Lower lobe of right lung (tissue), 2 donors: ENCODE measurements at regions not wholly inside any gene's neighbourhood (a gene's known extent, or its start where the extent isn't known, plus 50 kb on each side); places are given as distances from the start of the nearest gene placed in this dataset.
A peak's percentile ranks its signal among the peaks of the same experiment; 100 is the strongest.

Source experiments
- ATAC-seq, 2 donors: fragments of 200-7000 bp; cut with Tn5 transposase; one replicate each; pipeline ENCODE4 v1.9.1; 2020 to 2022; ENCODE audit warnings: mild to moderate bottlenecking in 2 of 2, moderate library complexity in 2 of 2
- DNase-seq: peaks from one replicate; pipeline ENCODE4 v3.0.0-alpha.2; 2020
- H3K27ac ChIP-seq: fragments of 200-600 bp; one replicate; pipeline ENCODE4 v1.8.0; 2022
- H3K27me3 ChIP-seq: fragments of 200-600 bp; one replicate; pipeline ENCODE4 v1.8.0; 2022; ENCODE audit warnings: low read depth
- H3K36me3 ChIP-seq: fragments of 200-600 bp; one replicate; pipeline ENCODE4 v1.8.0; 2022; ENCODE audit warnings: mild to moderate bottlenecking
- H3K4me1 ChIP-seq: fragments of 200-600 bp; one replicate; pipeline ENCODE4 v1.8.0; 2022
- H3K4me3 ChIP-seq: fragments of 200-600 bp; one replicate; pipeline ENCODE4 v1.8.0; 2022; ENCODE audit warnings: mild to moderate bottlenecking
- H3K9me3 ChIP-seq: fragments of 200-600 bp; one replicate; pipeline ENCODE4 v1.8.0; 2022
- intact Hi-C: fragments of 100-400 bp; cut with DNase I; formaldehyde crosslinking; loops from one replicate; pipeline ENCODE4 v1.11.0; 2022
- TF ChIP-seq, protein P1 (sequence below): fragments of 200-600 bp; IDR thresholded peaks from one replicate; pipeline ENCODE4 v1.8.0; 2022; ENCODE audit warnings: antibody characterized with exemption, mild to moderate bottlenecking
- donor health status: DM: no; HTN: yes; CAD: no; lungs with severe emphysema.

DNA sequence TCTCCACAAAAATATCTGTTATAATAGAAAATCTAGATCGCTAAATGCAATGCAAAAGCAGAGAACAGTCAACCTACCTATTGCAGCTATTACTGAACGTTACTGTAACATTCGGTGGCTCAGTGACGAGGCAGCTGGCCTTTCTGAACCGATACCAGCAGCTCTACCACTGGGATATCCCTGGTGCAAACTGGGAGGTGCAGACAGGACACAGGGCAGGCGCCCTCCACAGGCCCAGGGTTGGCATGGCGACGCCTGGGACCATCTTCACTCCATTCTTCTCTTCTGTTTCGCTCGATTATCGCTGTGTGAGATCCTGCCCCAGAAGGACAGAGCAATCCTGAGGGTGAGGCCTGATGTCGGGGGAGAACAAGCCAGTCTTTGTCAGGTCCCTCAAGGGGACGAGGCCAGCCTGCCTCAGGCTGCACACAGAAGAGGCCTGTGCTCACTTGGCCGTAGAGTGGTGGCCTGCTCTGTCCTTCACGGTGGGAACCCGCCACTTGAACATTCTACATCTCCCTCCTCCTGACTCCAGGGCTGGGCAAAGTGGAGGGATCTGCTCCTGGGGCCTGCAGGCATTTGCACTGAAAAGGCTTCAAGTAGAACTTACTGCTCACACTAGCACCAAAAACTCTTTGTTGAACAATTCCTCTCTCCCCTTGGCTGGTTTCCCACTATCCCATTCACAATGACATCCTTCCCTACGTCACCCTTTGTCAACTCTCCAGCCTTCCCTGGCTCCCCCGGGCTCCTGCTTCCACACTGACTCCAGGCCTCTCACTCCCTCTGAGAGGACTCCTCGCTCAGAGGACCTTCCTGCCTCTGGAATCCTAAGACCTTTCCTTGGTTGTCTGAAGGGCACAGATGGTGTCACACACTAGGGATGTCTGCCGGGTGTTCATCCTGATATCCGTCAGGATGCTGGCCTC lies 49.7 kb downstream of the CYRIA start:
- intact Hi-C loops, result loop anchor here (10.0 kb wide), 1 partner anchor 139 kb away; no protein-coding TSS in a partner anchor
- TF ChIP-seq, protein P1, sequence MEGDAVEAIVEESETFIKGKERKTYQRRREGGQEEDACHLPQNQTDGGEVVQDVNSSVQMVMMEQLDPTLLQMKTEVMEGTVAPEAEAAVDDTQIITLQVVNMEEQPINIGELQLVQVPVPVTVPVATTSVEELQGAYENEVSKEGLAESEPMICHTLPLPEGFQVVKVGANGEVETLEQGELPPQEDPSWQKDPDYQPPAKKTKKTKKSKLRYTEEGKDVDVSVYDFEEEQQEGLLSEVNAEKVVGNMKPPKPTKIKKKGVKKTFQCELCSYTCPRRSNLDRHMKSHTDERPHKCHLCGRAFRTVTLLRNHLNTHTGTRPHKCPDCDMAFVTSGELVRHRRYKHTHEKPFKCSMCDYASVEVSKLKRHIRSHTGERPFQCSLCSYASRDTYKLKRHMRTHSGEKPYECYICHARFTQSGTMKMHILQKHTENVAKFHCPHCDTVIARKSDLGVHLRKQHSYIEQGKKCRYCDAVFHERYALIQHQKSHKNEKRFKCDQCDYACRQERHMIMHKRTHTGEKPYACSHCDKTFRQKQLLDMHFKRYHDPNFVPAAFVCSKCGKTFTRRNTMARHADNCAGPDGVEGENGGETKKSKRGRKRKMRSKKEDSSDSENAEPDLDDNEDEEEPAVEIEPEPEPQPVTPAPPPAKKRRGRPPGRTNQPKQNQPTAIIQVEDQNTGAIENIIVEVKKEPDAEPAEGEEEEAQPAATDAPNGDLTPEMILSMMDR, result no peak
- H3K9me3 ChIP-seq, result no peaks in the 10 kb centered on the region
- H3K27me3 ChIP-seq, result no peaks in the 10 kb centered on the region
- H3K27ac ChIP-seq, result no peak overlapping the region
- H3K36me3 ChIP-seq, result peaks cover 22% of the 10 kb centered on the region
- no peak overlapping the region for H3K4me3 ChIP-seq
- peaks cover 50% of the 10 kb centered on the region for H3K4me1 ChIP-seq
- ATAC-seq (no peak), DNase-seq (no peak)

DNA sequence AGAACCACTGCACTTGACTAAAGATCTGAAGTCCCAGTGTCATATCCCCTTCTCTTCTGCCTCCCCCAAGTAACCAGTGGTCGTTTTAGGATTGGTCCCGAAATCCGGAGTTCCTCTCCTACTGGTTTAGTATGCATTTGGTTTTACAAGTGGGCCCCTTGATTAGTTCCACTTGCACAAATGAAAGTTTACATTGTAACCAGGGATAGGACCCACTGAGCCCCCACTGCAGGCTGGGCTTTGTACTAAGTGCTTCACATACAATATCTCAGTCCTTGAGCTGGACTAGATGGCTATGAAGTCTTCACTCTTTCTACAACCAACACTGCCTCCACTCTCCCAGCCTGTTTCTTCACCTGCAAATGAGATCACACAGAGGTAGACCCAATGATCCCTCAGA lies 50.4 kb downstream of the CYRIA start:
- Histone ChIP-seq H3K4me1 (peaks cover 47% of the 10 kb centered on the region), H3K4me3 (no peak overlapping the region), H3K36me3 (peaks cover 22% of the 10 kb centered on the region), H3K9me3 (no peaks in the 10 kb centered on the region), H3K27me3 (no peaks in the 10 kb centered on the region), H3K27ac (no peak overlapping the region)
- intact Hi-C loops, result loop anchor here (10.0 kb wide), 1 partner anchor 140 kb away; no protein-coding TSS in a partner anchor
- DNase-seq (no peak), ATAC-seq (no peak)
- TF ChIP-seq, protein P1, result no peak

DNA sequence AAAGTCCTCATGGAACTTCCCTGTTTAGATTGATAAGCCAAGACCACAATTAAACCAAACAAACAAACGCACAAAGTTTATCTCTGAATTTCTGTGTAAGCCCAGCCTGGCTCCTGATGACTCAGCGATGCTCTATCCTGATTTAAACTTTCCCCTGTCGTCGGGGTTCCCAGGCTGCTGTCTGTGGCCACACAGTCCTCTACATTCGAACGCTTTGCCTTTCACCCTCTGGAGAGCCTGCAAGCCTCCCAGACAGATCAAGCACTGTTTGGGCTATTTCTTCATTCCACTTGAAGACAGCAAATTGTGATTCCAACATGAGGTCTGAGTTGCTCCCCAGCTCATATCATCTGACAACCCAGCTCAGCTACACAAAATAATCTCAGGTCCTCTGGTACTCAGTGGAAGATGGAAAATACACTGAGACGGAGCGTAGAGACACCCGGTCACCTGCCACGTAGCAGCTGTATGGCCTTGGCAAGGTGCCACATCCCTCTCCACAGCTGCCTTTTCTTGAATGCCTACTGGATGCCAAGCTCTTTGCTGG lies 51.2 kb downstream of the CYRIA start:
- ATAC-seq, result no peak
- Histone ChIP-seq H3K4me3 (no peak overlapping the region), H3K36me3 (peaks cover 16% of the 10 kb centered on the region), H3K27ac (peak overlapping the region; percentile 13), H3K27me3 (no peaks in the 10 kb centered on the region), H3K4me1 (peaks cover 47% of the 10 kb centered on the region), H3K9me3 (no peaks in the 10 kb centered on the region)
- intact Hi-C loops, result loop anchor here (10.0 kb wide), 1 partner anchor 140 kb away; no protein-coding TSS in a partner anchor
- TF ChIP-seq, protein P1, result no peak
- DNase-seq, result no peak

DNA sequence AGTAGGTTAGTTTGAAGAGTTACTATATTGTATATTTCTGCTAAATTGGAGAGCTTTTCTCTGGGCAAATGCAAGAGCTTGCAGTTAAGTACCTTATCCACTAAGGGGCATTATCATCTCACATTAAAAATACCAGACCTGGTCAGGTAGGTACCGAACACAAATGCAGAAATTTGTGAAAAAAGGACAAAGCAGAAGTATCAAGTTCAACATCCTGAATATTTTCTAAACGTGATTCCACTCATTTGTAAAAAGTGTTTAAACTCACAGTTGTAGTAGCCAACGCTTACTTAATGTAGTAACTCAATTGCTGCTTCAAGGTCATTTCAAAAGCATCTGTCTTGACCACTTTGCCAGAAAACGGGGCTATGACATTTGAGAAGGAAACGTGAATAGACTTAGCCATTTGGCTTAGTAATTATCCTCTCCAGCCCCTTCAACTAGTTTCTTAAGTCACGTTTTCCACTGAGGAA lies 52.1 kb downstream of the CYRIA start:
- ATAC-seq (no peak), DNase-seq (no peak)
- H3K27me3 ChIP-seq, result no peaks in the 10 kb centered on the region
- TF ChIP-seq, protein P1, result peak; percentile 40
- no peak overlapping the region for H3K27ac ChIP-seq
- H3K9me3 ChIP-seq, result no peaks in the 10 kb centered on the region
- H3K36me3 ChIP-seq, result peaks cover 8% of the 10 kb centered on the region
- H3K4me3 ChIP-seq, result no peak overlapping the region
- intact Hi-C loops, result loop anchor here (10.0 kb wide), 1 partner anchor 141 kb away; no protein-coding TSS in a partner anchor
- H3K4me1 ChIP-seq, result peaks cover 56% of the 10 kb centered on the region

DNA sequence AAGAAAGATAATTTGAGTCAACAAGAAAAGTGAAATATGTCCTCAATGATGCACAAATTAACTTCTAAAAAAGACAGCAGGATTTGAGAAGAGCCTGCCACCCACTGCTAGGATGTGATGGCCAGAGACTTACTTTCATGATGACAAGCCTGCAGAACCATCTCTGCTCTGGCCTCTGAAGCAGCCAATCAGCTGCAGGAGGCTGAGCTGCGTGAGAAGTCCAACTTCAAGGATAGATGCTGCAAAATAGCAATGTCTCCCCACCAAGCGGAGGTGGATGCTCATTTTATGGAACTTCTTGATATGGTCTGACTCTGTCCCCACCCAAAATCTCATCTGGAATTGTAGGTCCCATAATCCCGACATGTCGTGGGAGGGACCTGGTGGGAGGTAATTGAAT lies 53.1 kb downstream of the CYRIA start:
- no peak overlapping the region for H3K4me3 ChIP-seq
- ATAC-seq (no peak), DNase-seq (no peak)
- H3K4me1 ChIP-seq, result peaks cover 50% of the 10 kb centered on the region
- intact Hi-C loops, result loop anchor here (10.0 kb wide), 1 partner anchor 142 kb away; no protein-coding TSS in a partner anchor
- H3K36me3 ChIP-seq, result peaks cover 4% of the 10 kb centered on the region
- H3K27me3 ChIP-seq, result no peaks in the 10 kb centered on the region
- TF ChIP-seq, protein P1, result no peak
- no peak overlapping the region for H3K27ac ChIP-seq
- no peaks in the 10 kb centered on the region for H3K9me3 ChIP-seq
